Prostate gland (tissue), 2 donors: ENCODE measurements at regions not wholly inside any gene's neighbourhood (a gene's known extent, or its start where the extent isn't known, plus 50 kb on each side); places are given as distances from the start of the nearest gene placed in this dataset.

Experiments
- POLR2A ChIP-seq: fragments of 450-650 bp; IDR thresholded peaks from one replicate; pipeline ENCODE4 v1.6.1; 2016; ENCODE audit warnings: antibody characterized with exemption, mild to moderate bottlenecking
- TF ChIP-seq, protein P1 (sequence below), 4 experiments: fragments of 200-600 bp in 2 of 4; fragments of 450-650 bp in 2 of 4; sonication (generic) in 2 of 4; IDR thresholded peaks; 1 replicate in 3 of 4; 2 replicates in 1 of 4; pipeline ENCODE4 v1.5.1; 2016 to 2019; ENCODE audit warnings: antibody characterized with exemption in 4 of 4, mild to moderate bottlenecking in 2 of 4, moderate library complexity in 2 of 4

DNA sequence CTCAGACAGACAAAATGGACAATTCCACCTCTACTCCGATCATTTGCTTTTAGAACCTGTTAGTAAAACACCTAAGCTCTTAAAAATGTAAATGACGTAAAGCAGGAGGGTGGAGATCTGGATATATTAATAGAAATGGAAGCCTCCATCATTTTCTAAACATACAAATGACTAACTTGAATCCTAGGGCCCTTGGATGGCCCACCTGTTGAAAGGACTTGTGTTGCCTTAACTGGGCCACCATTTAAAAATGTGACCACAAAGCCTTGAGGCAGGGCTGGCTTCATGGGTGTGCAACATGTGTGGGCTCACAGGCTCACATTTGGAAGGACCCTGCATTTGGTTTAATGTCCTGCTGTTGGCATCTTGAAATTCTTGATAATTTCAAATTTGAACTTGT lies 131.5 kb upstream of the PRMT8 start:
- TF ChIP-seq, protein P1, sequence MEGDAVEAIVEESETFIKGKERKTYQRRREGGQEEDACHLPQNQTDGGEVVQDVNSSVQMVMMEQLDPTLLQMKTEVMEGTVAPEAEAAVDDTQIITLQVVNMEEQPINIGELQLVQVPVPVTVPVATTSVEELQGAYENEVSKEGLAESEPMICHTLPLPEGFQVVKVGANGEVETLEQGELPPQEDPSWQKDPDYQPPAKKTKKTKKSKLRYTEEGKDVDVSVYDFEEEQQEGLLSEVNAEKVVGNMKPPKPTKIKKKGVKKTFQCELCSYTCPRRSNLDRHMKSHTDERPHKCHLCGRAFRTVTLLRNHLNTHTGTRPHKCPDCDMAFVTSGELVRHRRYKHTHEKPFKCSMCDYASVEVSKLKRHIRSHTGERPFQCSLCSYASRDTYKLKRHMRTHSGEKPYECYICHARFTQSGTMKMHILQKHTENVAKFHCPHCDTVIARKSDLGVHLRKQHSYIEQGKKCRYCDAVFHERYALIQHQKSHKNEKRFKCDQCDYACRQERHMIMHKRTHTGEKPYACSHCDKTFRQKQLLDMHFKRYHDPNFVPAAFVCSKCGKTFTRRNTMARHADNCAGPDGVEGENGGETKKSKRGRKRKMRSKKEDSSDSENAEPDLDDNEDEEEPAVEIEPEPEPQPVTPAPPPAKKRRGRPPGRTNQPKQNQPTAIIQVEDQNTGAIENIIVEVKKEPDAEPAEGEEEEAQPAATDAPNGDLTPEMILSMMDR (IDR thresholded peaks at IDR 0.05) = no peak
- TF ChIP-seq POLR2A = no peak
